ENCODE measurements at regions not wholly inside any gene's neighbourhood (a gene's known extent, or its start where the extent isn't known, plus 50 kb on each side); places are given as distances from the start of the nearest gene placed in this dataset.

DNA sequence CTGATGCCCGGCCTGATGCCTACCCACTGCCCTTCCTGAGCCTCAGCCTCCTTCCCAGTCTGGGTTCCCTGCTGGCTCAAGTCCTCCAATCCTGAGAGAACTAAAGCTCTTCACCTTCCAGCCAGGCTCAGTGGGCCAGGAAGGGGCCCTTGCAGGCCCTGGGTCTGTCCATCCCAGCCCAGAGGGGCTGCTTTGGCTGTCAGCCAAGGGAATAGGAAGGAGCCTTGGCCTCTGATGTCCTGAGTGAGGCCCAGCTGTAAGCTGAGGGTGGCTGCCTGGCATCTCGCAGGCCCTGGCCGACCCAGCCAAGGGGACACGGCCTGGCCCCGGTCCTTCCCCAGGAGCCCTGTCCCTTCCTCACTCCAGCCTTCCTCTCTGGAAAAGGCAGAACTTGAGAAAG lies 83.4 kb downstream of the DHCR7 start:
- TF ChIP-seq POLR2AphosphoS5 (IDR thresholded peaks at IDR 0.05; ENCODE audit: borderline replicate concordance, low read depth, low read length) = no peak
- TF ChIP-seq EZH2 (IDR thresholded peaks at IDR 0.05) = no peak
- TF ChIP-seq FOXP2 (optimal IDR thresholded peaks at IDR 0.05; ENCODE audit: control extremely low read depth, extremely low read length, insufficient read depth) = no peak

All from SK-N-MC (cell line).